Glomerular visceral epithelial cell (primary cell): ENCODE measurements at regions not wholly inside any gene's neighbourhood (a gene's known extent, or its start where the extent isn't known, plus 50 kb on each side); places are given as distances from the start of the nearest gene placed in this dataset.
A peak's percentile ranks its signal among the peaks of the same experiment; 100 is the strongest.

Source experiments
- DNase-seq: peaks from one replicate; pipeline ENCODE4 v3.0.0-alpha.2; 2016; ENCODE audit errors: extremely low spot score

GRCh38 chr11:57100638-57101331, 81.0 kb upstream of the LRRC55 start:
- no peak for DNase-seq

GRCh38 chr11:57103899-57104605, 77.7 kb upstream of the LRRC55 start:
- DNase-seq, result no peak

- DNase-seq, result no peak
These were observed 72.4 kb upstream of the LRRC55 start for GRCh38 chr11:57109331-57109730.

- DNase-seq, result no peak
These were observed 70.1 kb upstream of the LRRC55 start for GRCh38 chr11:57111619-57112018.

- peak; percentile 52 for DNase-seq
These were observed 65.1 kb upstream of the LRRC55 start for GRCh38 chr11:57116654-57117053.

- DNase-seq, result no peak
These were observed 61.4 kb upstream of the LRRC55 start for GRCh38 chr11:57120192-57120965.

GRCh38 chr11:57121996-57122395, 59.8 kb upstream of the LRRC55 start:
- no peak for DNase-seq

GRCh38 chr11:57123590-57123989, 58.2 kb upstream of the LRRC55 start:
- no peak for DNase-seq

GRCh38 chr11:57124505-57124904, 57.2 kb upstream of the LRRC55 start:
- no peak for DNase-seq

- DNase-seq, result no peak
These were observed 56.8 kb upstream of the LRRC55 start for GRCh38 chr11:57124917-57125316.

- no peak for DNase-seq
These were observed 54.9 kb upstream of the LRRC55 start for GRCh38 chr11:57126766-57127400.

GRCh38 chr11:57131080-57131790, 50.5 kb upstream of the LRRC55 start:
- peak; percentile 1 for DNase-seq
